ENCODE measurements at regions not wholly inside any gene's neighbourhood (a gene's known extent, or its start where the extent isn't known, plus 50 kb on each side); places are given as distances from the start of the nearest gene placed in this dataset.
"Not testable (repeated sequence)": the region's sequence is repeated elsewhere in the genome, so short reads cannot be mapped to it uniquely, and the experiment has no call there.

DNA sequence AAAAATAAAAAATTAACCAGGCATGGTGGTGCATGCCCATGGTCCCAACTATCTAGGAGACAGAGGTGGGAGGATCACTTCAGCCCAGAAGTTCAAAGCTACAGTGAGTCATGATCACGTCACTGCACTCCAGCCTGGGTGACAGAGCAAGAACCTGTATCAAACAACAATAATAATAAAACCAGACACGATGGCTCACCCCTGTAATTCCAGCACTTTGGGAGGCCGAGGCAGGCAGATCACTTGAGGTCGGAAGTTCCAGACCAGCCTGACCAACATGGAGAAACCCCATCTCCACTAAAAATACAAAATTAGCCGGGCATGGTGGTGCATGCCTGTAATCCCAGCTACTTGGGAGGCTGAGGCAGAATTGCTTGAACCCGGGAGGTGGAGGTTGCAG lies 159.4 kb downstream of the SKIDA1 start:
- H3K4me1 Mint-ChIP-seq; DNase-seq; H3K4me3 Mint-ChIP-seq; H3K27ac Mint-ChIP-seq; H3K9me3 Mint-ChIP-seq; intact Hi-C loops (cut with micrococcal nuclease); H3K27me3 Mint-ChIP-seq; H3K36me3 Mint-ChIP-seq (ENCODE audit: low read depth): not testable (repeated sequence)

DNA sequence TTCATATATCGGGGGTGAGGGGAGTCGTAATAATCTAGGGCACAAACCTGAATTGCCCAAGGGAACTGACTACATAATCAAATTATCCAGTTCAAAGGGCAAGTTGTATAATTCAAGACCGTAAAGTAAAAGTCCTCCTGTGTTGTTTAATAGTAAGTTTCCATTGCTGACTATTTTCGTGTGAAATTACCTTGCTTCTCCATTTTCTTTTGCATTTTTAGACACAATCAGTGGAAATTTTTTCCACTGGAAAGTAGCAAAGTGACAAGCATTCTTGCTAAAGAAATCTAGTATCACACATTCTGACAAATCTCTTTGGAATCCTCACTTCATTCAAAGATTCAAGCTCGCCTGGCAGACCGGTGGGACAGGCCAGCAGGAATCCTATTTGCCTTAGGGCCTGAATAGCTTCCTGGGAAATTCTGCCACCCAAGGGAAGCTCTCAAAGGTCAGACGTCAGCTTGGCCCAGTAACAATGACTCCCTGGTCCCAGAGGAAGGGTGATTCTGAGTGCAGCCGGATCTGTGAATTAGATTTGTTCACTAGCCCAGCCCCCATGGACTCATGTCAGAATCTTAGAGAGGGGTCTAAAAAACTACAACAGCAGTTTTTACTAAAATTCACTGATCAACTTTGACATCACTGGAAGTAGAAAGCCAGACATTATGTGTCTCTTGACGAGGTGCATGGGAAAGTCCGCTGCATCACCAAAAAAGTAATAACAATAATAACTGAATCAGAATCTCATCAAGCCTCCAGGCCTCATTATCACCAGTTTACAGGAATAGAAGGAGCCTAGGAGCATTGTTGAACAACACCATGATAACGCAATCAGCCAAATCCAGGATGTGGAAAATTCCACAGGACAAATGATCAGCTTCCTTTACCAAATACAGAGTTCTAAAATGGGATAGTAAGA lies 161.0 kb downstream of the SKIDA1 start:
- Mint-ChIP-seq H3K4me1 (no peaks in the 10 kb centered on the region), H3K27me3 (no peaks in the 10 kb centered on the region), H3K27ac (no peak overlapping the region), H3K9me3 (no peaks in the 10 kb centered on the region), H3K4me3 (no peak overlapping the region), H3K36me3 (ENCODE audit: low read depth) (no peaks in the 10 kb centered on the region)
- DNase-seq = no peak
- intact Hi-C loops (cut with micrococcal nuclease) = no loop called here

DNA sequence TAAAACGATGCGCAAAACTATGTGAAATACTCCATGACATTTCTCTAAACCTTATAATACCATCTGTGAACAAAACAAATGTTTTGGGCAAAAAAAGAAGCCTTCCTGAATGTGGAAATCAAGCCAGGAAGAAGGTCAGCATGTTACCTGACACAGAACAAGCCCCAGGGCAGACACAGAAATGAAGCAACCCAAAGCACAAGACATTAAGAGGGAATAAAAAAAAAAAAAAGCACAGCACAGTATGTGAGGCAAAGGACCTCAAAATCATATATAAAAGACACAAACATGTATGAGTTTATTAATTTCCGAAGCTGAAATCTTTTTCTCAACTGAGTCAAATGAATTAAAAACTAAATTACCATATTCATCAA lies 161.8 kb downstream of the SKIDA1 start:
- H3K36me3 Mint-ChIP-seq (ENCODE audit: low read depth) = no peaks in the 10 kb centered on the region
- no peaks in the 10 kb centered on the region for H3K27me3 Mint-ChIP-seq
- no peaks in the 10 kb centered on the region for H3K9me3 Mint-ChIP-seq
- no peaks in the 10 kb centered on the region for H3K4me1 Mint-ChIP-seq
- intact Hi-C loops (cut with micrococcal nuclease) = no loop called here
- no peak overlapping the region for H3K27ac Mint-ChIP-seq
- H3K4me3 Mint-ChIP-seq = no peak overlapping the region
- DNase-seq = no peak

DNA sequence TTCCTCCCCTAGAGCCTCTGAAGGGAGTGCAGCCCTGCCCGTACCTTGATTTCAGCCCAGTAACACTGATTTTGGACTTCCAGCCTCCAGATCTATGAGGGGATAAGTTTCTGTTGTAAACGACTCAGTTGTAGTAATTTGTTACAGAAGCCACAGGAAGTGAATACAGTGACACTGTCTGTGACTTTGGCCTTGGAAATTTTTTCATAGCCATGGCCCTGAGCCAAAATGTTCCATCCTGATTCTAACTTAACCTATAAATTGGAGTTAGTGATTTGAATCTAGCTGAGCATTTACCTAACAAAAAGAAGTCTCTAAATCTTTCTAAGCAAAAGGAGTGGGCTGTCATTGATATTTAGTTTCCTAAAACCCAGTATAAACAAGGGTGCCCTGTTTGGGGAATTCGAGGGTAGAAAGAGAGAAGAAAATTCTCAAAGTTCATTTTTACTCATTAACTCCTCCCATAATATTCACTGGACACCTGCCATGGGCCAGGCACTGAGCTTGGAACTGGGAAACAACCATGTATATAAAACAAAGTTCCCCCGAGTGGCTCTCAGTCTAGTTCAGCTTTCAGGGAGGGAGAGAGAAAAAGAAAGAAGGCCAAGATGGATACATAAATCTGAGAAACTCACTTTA lies 162.3 kb downstream of the SKIDA1 start:
- Mint-ChIP-seq H3K27me3 (no peaks in the 10 kb centered on the region), H3K4me1 (no peaks in the 10 kb centered on the region), H3K27ac (no peak overlapping the region), H3K9me3 (no peaks in the 10 kb centered on the region), H3K4me3 (no peak overlapping the region), H3K36me3 (ENCODE audit: low read depth) (no peaks in the 10 kb centered on the region)
- intact Hi-C loops (cut with micrococcal nuclease) = no loop called here
- DNase-seq = no peak

DNA sequence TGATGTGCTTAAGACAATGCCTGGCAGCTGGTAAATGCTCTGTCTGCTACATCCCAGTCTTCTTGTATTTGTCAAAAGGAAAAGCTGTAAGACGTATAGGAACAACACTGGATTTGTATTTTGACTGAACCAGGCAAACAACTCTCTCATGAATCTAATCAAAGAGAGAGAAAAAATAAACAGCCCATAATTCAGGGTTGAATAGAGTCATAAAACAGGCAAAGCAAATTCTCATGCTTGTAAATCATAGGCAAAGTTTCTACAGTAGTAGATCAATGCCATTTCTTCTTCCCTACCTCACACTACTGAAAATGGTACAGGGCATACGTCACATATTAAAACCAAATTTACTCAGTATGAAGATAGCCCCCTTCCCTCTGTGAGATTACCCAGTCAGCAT lies 166.3 kb downstream of the SKIDA1 start:
- no peaks in the 10 kb centered on the region for H3K36me3 Mint-ChIP-seq (ENCODE audit: low read depth)
- H3K27ac Mint-ChIP-seq = no peak overlapping the region
- intact Hi-C loops (cut with micrococcal nuclease) = no loop called here
- H3K4me1 Mint-ChIP-seq = no peaks in the 10 kb centered on the region
- H3K4me3 Mint-ChIP-seq = no peak overlapping the region
- no peaks in the 10 kb centered on the region for H3K27me3 Mint-ChIP-seq
- H3K9me3 Mint-ChIP-seq = no peaks in the 10 kb centered on the region
- no peak for DNase-seq

DNA sequence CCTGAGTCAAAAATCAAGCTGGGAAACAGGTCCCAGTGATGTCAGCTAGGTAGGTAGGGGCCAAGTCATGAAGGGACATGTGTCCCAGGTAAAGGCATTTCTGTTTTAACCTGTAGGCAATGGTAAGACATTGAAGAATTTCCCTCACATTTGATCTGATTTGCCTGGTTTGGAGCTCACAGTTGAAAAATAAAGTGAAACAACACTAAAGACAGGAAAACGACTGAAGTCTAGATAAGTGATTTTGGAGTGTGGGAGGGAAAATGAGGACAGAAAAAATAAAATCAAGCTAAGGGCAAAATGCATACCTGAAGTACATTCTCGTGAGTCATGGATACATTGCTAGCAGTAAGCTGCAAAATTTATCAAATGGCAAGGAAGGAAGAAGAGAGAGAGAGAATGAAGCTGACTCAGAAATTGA lies 169.9 kb downstream of the SKIDA1 start:
- no peak for DNase-seq
- no peak overlapping the region for H3K27ac Mint-ChIP-seq
- no peak overlapping the region for H3K4me3 Mint-ChIP-seq
- H3K9me3 Mint-ChIP-seq = no peaks in the 10 kb centered on the region
- H3K4me1 Mint-ChIP-seq = no peaks in the 10 kb centered on the region
- no peaks in the 10 kb centered on the region for H3K36me3 Mint-ChIP-seq (ENCODE audit: low read depth)
- intact Hi-C loops (cut with micrococcal nuclease) = no loop called here
- no peaks in the 10 kb centered on the region for H3K27me3 Mint-ChIP-seq

DNA sequence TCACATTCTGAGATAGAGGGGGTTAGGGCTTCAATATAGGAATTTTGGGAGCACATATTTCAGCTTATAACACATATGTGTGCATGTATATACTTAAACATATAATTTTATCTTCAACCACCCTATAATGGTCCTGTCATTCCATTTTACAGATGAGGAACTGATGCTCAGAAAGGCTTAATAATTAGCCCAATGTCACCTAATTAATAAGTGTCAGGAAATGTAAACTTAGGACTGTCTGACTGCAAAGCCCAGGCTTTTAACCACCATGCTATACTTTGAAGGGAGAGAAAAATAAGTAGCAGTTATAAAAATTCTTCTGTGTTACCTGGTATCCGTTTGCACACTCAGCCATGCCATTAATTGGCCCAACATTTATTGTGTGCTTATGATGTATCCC lies 172.6 kb downstream of the SKIDA1 start:
- Mint-ChIP-seq H3K36me3 (ENCODE audit: low read depth) (no peaks in the 10 kb centered on the region), H3K4me3 (no peak overlapping the region), H3K4me1 (no peaks in the 10 kb centered on the region), H3K27me3 (no peaks in the 10 kb centered on the region), H3K9me3 (no peaks in the 10 kb centered on the region), H3K27ac (no peak overlapping the region)
- no peak for DNase-seq
- intact Hi-C loops (cut with micrococcal nuclease) = no loop called here

DNA sequence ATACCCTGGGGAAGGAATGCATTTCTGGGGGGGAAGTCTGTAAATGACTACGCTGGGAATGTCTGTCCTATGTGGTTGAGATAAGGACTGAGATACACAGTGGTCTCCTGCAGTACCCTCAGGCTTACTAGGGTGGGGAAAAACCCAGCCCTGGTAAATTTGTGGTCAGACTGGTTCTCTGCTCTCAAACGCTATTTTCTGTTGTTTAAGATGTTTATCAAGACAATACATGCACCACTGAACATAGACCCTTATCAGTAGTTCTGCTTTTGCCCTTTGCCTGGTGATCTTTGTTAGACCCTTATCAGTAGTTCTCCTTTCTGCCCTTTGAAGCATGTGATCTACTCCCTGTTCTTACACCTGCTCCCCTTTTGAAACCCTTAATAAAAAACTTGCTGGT lies 173.9 kb downstream of the SKIDA1 start:
- H3K27ac Mint-ChIP-seq; DNase-seq; H3K9me3 Mint-ChIP-seq; intact Hi-C loops (cut with micrococcal nuclease); H3K36me3 Mint-ChIP-seq (ENCODE audit: low read depth); H3K4me1 Mint-ChIP-seq; H3K4me3 Mint-ChIP-seq; H3K27me3 Mint-ChIP-seq: not testable (repeated sequence)

DNA sequence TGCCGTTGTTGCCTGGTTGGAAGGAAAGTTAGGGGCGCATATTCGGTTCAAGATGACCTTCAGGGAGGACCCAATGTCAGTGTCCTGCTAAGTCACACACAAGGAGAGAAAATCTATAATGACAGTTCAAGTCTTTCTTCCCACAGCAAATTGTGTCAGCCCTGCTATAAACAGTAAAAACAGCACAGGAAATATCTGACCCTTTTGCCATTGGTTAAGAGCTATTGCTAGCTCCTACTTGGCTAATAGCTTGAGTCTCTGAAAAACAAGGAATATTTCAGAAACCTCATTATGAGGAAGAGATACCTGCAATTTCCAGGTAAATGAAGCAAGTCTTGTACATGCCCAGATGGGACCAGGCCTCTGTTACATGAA lies 175.6 kb downstream of the SKIDA1 start:
- no peaks in the 10 kb centered on the region for H3K4me1 Mint-ChIP-seq
- no peaks in the 10 kb centered on the region for H3K36me3 Mint-ChIP-seq (ENCODE audit: low read depth)
- no peak for DNase-seq
- H3K27me3 Mint-ChIP-seq = no peaks in the 10 kb centered on the region
- no peak overlapping the region for H3K4me3 Mint-ChIP-seq
- intact Hi-C loops (cut with micrococcal nuclease) = no loop called here
- no peaks in the 10 kb centered on the region for H3K9me3 Mint-ChIP-seq
- no peak overlapping the region for H3K27ac Mint-ChIP-seq

DNA sequence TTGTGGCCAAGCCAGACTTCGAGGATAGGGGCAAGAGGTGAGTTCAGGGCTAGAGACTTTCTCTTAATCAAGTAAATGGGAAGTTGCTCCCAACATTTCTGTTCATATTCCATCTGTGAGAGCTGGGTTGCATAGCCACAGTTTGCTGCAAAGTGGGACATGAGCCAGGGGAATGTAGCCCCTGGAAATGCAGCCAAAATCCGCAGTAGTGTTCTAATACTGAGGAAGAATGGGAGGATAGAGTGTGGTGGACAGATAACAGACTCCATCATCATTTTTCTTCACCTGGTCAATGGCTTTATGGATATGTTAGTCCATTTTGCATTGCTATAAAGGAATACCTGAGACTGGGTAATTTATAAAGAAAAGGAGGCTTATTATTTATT lies 177.7 kb downstream of the SKIDA1 start:
- Mint-ChIP-seq H3K27ac (no peak overlapping the region), H3K4me3 (no peak overlapping the region), H3K27me3 (no peaks in the 10 kb centered on the region), H3K36me3 (ENCODE audit: low read depth) (no peaks in the 10 kb centered on the region), H3K9me3 (no peaks in the 10 kb centered on the region), H3K4me1 (no peaks in the 10 kb centered on the region)
- intact Hi-C loops (cut with micrococcal nuclease) = no loop called here
- no peak for DNase-seq

DNA sequence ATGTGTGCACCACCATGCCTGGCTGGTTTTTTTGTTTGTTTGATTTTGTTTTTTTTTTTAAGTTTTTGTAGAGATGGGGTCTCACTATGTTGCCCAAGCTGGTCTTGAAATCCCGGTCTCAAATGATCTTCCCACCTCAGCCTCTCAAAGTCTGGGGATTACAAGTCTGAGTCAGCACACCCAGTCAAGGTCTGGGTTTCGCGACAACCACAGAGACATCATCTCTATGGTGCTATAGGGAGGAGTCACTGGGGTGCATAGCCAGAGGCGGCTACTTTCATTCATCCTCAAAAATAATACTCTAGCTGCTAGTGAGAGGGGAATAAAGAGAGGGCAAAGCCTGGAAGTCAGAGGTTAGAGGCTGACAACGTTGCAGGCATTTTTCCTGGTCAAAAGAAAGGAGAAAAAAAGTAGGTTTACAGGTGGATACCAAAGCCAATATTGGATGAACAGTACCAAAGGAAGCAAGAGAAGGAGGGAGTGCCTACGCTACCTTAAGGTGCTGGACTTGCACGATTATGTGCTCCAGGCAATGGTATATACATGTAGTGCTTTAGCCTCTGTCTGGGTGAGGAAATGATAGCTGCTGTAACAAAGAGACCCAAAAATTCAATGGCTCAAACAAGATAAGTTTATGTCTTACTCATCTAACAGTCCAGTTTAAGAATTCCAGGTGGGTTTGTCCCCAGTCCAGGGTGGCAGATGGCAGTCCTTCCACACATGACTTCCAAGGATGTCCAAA lies 178.3 kb downstream of the SKIDA1 start:
- Mint-ChIP-seq H3K27ac (no peak overlapping the region), H3K9me3 (no peaks in the 10 kb centered on the region), H3K4me3 (no peak overlapping the region), H3K36me3 (ENCODE audit: low read depth) (no peaks in the 10 kb centered on the region), H3K4me1 (no peaks in the 10 kb centered on the region), H3K27me3 (no peaks in the 10 kb centered on the region)
- intact Hi-C loops (cut with micrococcal nuclease) = no loop called here
- no peak for DNase-seq

DNA sequence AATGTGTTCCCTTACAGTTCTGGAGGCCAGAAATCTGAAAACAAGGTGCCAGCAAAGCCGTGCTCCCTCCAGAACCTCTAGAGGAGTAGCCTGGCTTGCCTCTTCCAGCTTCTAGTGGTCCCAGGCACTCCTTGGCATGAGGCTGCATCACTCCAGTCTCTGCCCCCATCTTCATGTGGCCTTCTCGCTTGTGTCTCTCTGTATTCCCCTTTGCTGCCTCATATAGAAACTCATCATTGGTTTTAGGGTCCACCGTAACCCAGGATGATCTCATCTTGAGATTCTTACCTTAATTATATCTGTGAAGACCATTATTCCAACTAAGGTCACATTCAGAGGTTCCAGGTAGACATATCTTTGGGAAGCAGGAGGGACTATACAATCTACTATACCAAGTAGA lies 182.4 kb downstream of the SKIDA1 start:
- H3K4me1 Mint-ChIP-seq = no peaks in the 10 kb centered on the region

DNA sequence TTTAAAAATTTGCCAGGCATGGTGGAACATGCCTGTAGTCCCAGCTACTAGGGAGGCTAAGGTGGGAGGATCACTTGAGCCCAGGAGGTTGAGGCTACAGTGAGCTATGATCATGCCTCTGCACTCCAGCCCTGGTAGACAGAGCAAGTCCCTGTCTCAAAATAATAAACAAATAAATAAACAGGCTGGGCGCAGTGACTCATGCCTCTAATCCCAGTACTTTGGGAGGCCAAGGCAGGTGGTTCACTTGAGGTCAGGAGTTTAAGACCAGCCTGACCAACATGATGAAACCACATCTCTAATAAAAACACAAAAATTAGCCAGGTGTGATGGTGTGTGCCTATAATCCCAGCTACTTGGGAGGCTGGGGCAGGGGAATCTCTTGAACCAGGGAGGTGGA lies 183.0 kb downstream of the SKIDA1 start:
- H3K27me3 Mint-ChIP-seq; H3K36me3 Mint-ChIP-seq (ENCODE audit: low read depth); intact Hi-C loops (cut with micrococcal nuclease); H3K9me3 Mint-ChIP-seq; H3K4me1 Mint-ChIP-seq; DNase-seq; H3K4me3 Mint-ChIP-seq; H3K27ac Mint-ChIP-seq: not testable (repeated sequence)

More for the DNA sequence above, 182.4 kb downstream of the SKIDA1 start:
- intact Hi-C loops (cut with micrococcal nuclease) = no loop called here
- DNase-seq = no peak
- Mint-ChIP-seq H3K9me3 (no peaks in the 10 kb centered on the region), H3K4me3 (no peak overlapping the region), H3K36me3 (ENCODE audit: low read depth) (no peaks in the 10 kb centered on the region), H3K27me3 (no peaks in the 10 kb centered on the region), H3K27ac (no peak overlapping the region)

DNA sequence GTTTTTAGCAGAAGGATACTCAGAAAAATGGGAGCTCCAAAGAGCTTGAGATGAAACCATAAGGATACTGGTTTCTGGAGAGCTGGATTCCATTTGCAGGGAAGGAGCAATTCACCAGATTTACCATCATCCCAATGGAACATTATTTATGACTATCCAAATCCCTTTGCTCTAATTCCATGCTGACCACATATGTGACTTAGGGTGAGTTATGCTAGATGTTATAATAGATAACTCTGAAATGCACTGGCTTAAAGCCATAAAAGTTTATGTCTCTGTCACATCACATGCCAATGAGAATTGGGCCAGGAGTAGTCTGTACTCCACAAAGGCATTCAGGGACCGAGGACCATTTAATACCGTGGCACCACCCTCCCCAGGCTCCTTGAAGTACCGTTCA lies 185.2 kb downstream of the SKIDA1 start:
- no peak for DNase-seq
- Mint-ChIP-seq H3K36me3 (ENCODE audit: low read depth) (no peaks in the 10 kb centered on the region), H3K27ac (no peak overlapping the region), H3K27me3 (no peaks in the 10 kb centered on the region), H3K4me1 (no peaks in the 10 kb centered on the region), H3K4me3 (no peak overlapping the region), H3K9me3 (no peaks in the 10 kb centered on the region)
- intact Hi-C loops (cut with micrococcal nuclease) = no loop called here

Data from activated CD4-positive, alpha-beta T cell treated with anti-CD3 and anti-CD28 coated beads, Interleukin-2, amount 10 ng/mL, durations not matched to agents 24 days and 14 days (primary cell).